ENCODE measurements at regions not wholly inside any gene's neighbourhood (a gene's known extent, or its start where the extent isn't known, plus 50 kb on each side); places are given as distances from the start of the nearest gene placed in this dataset.

DNA sequence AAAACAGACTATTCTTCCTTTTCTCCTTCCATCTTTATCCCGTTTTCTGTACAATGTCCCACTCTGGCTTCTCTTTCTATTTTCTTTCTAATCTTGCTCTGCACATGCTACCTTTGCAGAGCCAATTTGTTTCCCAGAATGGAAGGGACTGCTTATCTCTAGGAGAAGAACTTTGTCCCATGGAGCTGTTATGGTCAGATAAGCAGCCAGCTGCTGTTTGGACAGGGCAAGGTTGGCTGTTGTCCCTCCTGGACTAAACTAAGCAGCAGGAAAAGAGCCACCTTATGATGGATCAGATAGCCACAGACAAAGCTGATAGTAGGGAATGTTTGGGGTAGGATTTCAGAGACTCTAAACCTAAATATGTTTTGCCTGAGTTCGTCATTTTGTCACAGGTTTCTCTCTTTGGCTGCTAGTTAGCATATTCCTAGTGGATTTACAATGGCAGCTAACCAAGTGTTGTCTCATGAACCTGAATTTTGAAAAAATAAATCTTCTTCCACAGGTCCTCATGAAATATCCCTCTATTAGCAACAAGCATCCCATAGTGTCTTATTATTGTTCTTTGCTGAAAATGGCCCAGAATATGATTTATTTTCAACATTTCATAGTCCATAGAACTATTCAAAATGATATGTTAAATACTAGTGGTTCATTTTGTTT lies 262.8 kb downstream of the SLC16A7 start:
- no peak for DNase-seq (ENCODE audit: low read depth)
- TF ChIP-seq, protein P1, sequence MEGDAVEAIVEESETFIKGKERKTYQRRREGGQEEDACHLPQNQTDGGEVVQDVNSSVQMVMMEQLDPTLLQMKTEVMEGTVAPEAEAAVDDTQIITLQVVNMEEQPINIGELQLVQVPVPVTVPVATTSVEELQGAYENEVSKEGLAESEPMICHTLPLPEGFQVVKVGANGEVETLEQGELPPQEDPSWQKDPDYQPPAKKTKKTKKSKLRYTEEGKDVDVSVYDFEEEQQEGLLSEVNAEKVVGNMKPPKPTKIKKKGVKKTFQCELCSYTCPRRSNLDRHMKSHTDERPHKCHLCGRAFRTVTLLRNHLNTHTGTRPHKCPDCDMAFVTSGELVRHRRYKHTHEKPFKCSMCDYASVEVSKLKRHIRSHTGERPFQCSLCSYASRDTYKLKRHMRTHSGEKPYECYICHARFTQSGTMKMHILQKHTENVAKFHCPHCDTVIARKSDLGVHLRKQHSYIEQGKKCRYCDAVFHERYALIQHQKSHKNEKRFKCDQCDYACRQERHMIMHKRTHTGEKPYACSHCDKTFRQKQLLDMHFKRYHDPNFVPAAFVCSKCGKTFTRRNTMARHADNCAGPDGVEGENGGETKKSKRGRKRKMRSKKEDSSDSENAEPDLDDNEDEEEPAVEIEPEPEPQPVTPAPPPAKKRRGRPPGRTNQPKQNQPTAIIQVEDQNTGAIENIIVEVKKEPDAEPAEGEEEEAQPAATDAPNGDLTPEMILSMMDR (IDR thresholded peaks at IDR 0.05; ENCODE audit: insufficient read depth, low read length, poor library complexity, severe bottlenecking), result no peak
- H3K4me3 ChIP-seq (ENCODE audit: low read depth, low read length), result no peak overlapping the region
- no peaks in the 10 kb centered on the region for H3K27me3 ChIP-seq (ENCODE audit: control insufficient read depth, insufficient read depth, low read length)
- no peaks in the 10 kb centered on the region for H3K36me3 ChIP-seq (ENCODE audit: control insufficient read depth, insufficient read depth, low read length)

DNA sequence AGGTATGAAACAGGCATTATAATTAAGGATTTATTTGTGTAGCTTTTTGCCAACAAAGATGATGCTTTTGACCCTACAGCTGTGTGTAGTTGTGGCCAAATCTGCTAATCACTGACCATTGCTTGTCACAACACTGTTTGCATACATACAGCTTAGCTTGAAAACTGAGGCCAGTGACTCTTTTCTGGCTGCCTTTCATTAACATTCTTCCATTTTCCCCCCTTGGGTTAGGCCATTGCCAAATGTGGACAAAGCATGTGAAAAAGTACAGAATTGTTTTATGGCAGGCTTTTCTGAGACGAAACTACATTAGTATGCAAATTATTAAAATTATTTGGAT lies 263.3 kb downstream of the SLC16A7 start:
- H3K27me3 ChIP-seq (ENCODE audit: control insufficient read depth, insufficient read depth, low read length), result no peaks in the 10 kb centered on the region
- H3K4me3 ChIP-seq (ENCODE audit: low read depth, low read length), result no peak overlapping the region
- no peaks in the 10 kb centered on the region for H3K36me3 ChIP-seq (ENCODE audit: control insufficient read depth, insufficient read depth, low read length)
- no peak for DNase-seq (ENCODE audit: low read depth)
- TF ChIP-seq, protein P1 (IDR thresholded peaks at IDR 0.05; ENCODE audit: insufficient read depth, low read length, poor library complexity, severe bottlenecking), result no peak

DNA sequence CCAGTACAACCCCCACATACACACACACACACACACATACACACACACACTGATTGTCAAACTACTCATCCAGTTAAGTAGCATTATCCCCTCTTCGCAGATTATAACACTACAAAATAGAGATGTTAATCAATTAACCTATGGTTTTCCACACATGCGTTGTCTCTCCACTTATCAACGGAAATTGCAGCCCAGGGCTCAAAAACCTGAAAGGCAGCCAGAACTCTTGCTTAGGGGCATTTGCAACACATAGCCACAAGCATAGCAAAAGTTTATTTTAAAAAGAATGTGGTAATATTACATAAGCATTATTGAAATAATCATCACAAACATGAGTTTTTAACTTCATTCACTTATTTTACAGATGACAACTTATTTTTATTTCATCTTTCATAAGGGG lies 265.8 kb downstream of the SLC16A7 start:
- Histone ChIP-seq H3K4me3 (ENCODE audit: low read depth, low read length) (no peak overlapping the region), H3K36me3 (ENCODE audit: control insufficient read depth, insufficient read depth, low read length) (no peaks in the 10 kb centered on the region), H3K27me3 (ENCODE audit: control insufficient read depth, insufficient read depth, low read length) (no peaks in the 10 kb centered on the region)
- TF ChIP-seq, protein P1 (IDR thresholded peaks at IDR 0.05; ENCODE audit: insufficient read depth, low read length, poor library complexity, severe bottlenecking), result no peak
- DNase-seq (ENCODE audit: low read depth), result no peak

DNA sequence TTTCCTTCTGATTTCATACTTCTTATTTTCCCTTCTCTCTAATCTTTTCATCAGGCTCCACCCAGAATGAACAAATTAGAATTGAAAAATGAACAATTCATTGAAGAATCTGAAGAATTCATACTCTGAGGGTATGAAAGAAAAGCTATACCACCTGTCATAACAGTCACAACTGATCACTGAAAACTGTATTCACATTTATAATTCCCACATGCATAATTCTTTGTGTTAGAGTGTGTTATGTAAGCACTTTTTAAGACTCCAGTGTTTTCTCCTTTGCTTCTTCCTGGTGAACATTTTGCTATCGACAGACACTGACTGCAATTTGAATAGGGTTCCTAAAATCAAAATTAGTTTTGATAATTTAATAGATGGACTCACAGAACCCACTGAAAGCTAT lies 271.2 kb downstream of the SLC16A7 start:
- H3K36me3 ChIP-seq (ENCODE audit: control insufficient read depth, insufficient read depth, low read length), result no peaks in the 10 kb centered on the region
- no peak overlapping the region for H3K4me3 ChIP-seq (ENCODE audit: low read depth, low read length)
- no peaks in the 10 kb centered on the region for H3K27me3 ChIP-seq (ENCODE audit: control insufficient read depth, insufficient read depth, low read length)
- TF ChIP-seq, protein P1 (IDR thresholded peaks at IDR 0.05; ENCODE audit: insufficient read depth, low read length, poor library complexity, severe bottlenecking), result no peak
- no peak for DNase-seq (ENCODE audit: low read depth)

DNA sequence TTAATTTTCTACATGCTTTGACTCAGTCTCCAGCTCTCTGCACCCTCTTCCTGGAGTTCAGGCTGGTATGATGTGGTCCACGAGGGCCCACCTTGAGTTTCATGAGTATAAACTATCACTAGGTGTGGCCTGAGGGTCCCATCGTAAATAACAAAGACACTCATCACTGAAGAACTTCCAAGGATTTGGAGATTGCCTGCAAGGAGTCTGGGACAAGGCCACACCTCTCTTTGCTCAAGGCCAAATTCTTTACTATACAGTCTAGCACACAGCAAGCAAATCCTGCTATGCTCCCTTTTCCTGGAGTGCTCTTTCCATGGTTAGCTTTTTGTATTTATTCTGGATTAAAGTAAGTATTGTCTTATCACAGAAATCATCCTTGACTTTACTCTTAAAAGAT lies 271.9 kb downstream of the SLC16A7 start:
- H3K27me3 ChIP-seq (ENCODE audit: control insufficient read depth, insufficient read depth, low read length), result no peaks in the 10 kb centered on the region
- TF ChIP-seq, protein P1 (IDR thresholded peaks at IDR 0.05; ENCODE audit: insufficient read depth, low read length, poor library complexity, severe bottlenecking), result no peak
- no peak for DNase-seq (ENCODE audit: low read depth)
- no peak overlapping the region for H3K4me3 ChIP-seq (ENCODE audit: low read depth, low read length)
- no peaks in the 10 kb centered on the region for H3K36me3 ChIP-seq (ENCODE audit: control insufficient read depth, insufficient read depth, low read length)

DNA sequence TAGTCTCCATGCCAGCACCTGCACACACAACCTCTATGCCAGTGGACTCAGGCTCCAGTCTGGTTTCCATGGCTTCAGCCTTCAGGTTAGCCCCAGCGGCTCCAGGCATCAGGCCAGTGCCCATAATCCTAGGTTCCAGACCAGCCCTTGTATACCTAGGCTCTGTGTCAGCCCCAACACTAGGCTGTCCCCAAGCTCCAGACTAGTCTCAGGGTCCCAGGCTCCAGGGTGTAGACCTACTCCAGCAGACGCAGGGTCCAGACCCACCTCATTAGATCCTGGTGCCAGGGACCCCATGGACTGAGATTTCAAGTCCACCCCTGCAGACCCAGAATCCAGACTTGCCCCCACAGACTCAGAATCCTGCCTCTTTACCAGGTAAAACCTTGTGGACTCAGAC lies 275.9 kb downstream of the SLC16A7 start:
- TF ChIP-seq, protein P1 (IDR thresholded peaks at IDR 0.05; ENCODE audit: insufficient read depth, low read length, poor library complexity, severe bottlenecking), result no peak
- Histone ChIP-seq H3K27me3 (ENCODE audit: control insufficient read depth, insufficient read depth, low read length) (no peaks in the 10 kb centered on the region), H3K4me3 (ENCODE audit: low read depth, low read length) (no peak overlapping the region), H3K36me3 (ENCODE audit: control insufficient read depth, insufficient read depth, low read length) (no peaks in the 10 kb centered on the region)
- DNase-seq (ENCODE audit: low read depth), result no peak

Measured in kidney epithelial cell (primary cell).